Activated T-helper 2 cell treated with anti-CD3 and anti-CD28 coated beads, Interferon-gamma antibody, Interleukin-2, Interleukin-4, amounts not matched to agents 10 μg/mL and 5 μg/mL and 100 μg/mL, durations not matched to agents 14 hours and 24 hours and 36 hours (primary cell): ENCODE measurements at regions not wholly inside any gene's neighbourhood (a gene's known extent, or its start where the extent isn't known, plus 50 kb on each side); places are given as distances from the start of the nearest gene placed in this dataset.
"Not testable (repeated sequence)": the region's sequence is repeated elsewhere in the genome, so short reads cannot be mapped to it uniquely, and the experiment has no call there.

Source experiments
- DNase-seq: peaks from one replicate; pipeline ENCODE4 v3.0.0; 2021; ENCODE audit warnings: low spot score
- H3K27ac Mint-ChIP-seq: one replicate; pipeline ENCODE4 v1.8.0; 2021; ENCODE audit warnings: mixed read lengths
- H3K27me3 Mint-ChIP-seq: one replicate; pipeline ENCODE4 v1.8.0; 2021; ENCODE audit warnings: low read depth, mixed read lengths
- H3K36me3 Mint-ChIP-seq: one replicate; pipeline ENCODE4 v1.8.0; 2021; ENCODE audit warnings: low read depth, mixed read lengths
- H3K4me1 Mint-ChIP-seq: one replicate; pipeline ENCODE4 v1.8.0; 2021; ENCODE audit warnings: low read depth, mixed read lengths
- H3K4me3 Mint-ChIP-seq: one replicate; pipeline ENCODE4 v1.8.0; 2021; ENCODE audit warnings: low read depth, mild to moderate bottlenecking, moderate library complexity, mixed read lengths
- H3K9me3 Mint-ChIP-seq: one replicate; pipeline ENCODE4 v1.8.0; 2021; ENCODE audit warnings: mixed read lengths
- intact Hi-C: fragments of 100-400 bp; cut with micrococcal nuclease; formaldehyde crosslinking; loops from one replicate; pipeline ENCODE4 v1.15.1; 2023

DNA sequence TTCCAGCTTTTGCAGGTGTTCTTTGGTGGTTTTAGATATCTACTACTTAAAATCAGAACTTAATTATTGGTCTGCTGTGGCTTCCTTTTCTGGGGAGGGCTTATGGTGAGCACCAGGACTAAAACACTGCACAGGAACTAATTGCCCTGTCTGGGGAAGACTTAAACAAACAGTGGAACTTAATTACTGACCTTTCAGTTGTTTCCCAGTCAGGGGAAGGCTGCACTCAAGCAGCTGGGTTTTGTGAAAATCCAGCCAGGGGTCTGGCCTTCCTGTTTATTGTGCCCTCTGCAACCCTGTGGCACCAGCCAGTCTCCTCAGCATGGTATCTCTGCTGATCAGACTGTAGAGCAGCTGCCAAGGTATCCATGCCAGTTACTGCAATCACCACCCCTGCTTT lies 398.2 kb downstream of the ADCYAP1 start:
- peaks cover 28% of the 10 kb centered on the region for H3K9me3 Mint-ChIP-seq
- no peaks in the 10 kb centered on the region for H3K4me1 Mint-ChIP-seq
- H3K27ac Mint-ChIP-seq, result no peak overlapping the region
- no peak overlapping the region for H3K4me3 Mint-ChIP-seq
- DNase-seq, result no peak
- H3K27me3 Mint-ChIP-seq, result no peaks in the 10 kb centered on the region
- no peaks in the 10 kb centered on the region for H3K36me3 Mint-ChIP-seq
- intact Hi-C loops, result no loop called here

DNA sequence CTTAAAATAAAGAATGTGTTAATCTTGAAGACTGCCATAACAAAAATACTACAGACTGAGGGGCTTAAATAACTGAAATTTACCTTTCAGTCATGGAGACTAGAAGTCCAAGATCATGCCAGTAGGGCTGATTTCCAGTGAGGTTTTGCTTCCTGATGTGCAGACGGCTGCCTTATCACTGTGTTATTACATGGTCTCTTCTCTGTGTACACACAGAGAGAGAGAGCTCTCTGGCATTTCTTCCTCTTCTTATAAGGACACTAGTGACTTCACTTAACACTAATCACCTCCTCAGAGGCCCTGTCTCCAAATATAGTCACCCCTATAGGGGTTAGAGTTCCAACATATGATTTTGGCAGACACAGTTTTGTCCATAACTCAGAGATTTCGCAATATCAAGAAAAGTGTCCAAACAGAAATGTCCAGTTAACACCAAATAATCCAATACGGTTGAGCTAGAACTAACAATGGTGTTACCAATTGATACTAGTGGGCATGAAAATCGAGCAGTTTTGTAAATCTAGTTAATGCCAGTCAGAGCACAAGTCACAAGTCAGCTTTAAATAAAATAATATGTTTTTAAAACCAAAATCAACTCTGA lies 399.8 kb downstream of the ADCYAP1 start:
- H3K9me3 Mint-ChIP-seq, result peaks cover 30% of the 10 kb centered on the region
- no peaks in the 10 kb centered on the region for H3K27me3 Mint-ChIP-seq
- H3K27ac Mint-ChIP-seq, result no peak overlapping the region
- no peak overlapping the region for H3K4me3 Mint-ChIP-seq
- DNase-seq, result no peak
- no peaks in the 10 kb centered on the region for H3K4me1 Mint-ChIP-seq
- no peaks in the 10 kb centered on the region for H3K36me3 Mint-ChIP-seq
- intact Hi-C loops, result no loop called here

DNA sequence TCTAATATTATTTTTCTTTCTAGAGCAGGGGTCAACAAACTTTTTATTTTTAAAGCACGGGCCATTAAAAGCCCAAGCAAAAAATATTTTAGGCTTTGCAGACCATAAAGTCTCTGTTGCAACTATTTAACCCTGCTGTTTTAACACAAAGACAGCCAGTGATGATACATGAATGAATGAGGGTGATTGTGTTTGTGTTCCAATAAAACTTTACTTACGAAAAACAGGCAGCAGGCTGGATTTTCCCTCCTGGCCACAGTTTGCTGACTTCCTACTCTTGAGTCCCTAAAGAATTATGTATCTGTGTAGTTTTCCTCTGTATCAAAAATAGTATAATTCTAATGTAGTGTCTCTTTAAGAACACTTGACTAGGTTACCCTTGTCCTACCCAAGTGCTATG lies 402.0 kb downstream of the ADCYAP1 start:
- Mint-ChIP-seq H3K4me3 (no peak overlapping the region), H3K4me1 (no peaks in the 10 kb centered on the region), H3K27ac (no peak overlapping the region), H3K36me3 (no peaks in the 10 kb centered on the region), H3K9me3 (peaks cover 20% of the 10 kb centered on the region), H3K27me3 (no peaks in the 10 kb centered on the region)
- intact Hi-C loops, result no loop called here
- no peak for DNase-seq

DNA sequence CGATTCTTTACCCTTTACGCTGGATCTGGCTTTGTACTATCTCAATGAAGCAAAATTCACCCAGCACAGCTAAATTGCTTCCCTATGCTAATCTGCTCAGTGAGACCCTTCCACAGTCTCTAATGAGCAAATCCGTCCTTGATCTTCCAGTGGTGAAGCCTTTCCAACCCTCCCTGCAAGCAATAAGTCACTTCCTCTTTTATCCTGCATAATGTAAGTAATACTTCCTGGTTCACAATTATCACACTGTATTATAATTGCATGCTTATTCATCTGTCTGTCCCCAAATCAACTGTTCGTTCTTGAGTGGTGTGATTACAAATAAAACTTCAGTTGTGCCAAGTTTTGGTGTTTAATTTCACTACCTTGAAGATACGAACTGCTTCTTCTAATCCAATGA lies 404.0 kb downstream of the ADCYAP1 start:
- no peak overlapping the region for H3K4me3 Mint-ChIP-seq
- H3K4me1 Mint-ChIP-seq, result no peaks in the 10 kb centered on the region
- no peaks in the 10 kb centered on the region for H3K36me3 Mint-ChIP-seq
- H3K27ac Mint-ChIP-seq, result no peak overlapping the region
- no peaks in the 10 kb centered on the region for H3K27me3 Mint-ChIP-seq
- DNase-seq, result no peak
- intact Hi-C loops, result no loop called here
- H3K9me3 Mint-ChIP-seq, result peaks cover 15% of the 10 kb centered on the region

DNA sequence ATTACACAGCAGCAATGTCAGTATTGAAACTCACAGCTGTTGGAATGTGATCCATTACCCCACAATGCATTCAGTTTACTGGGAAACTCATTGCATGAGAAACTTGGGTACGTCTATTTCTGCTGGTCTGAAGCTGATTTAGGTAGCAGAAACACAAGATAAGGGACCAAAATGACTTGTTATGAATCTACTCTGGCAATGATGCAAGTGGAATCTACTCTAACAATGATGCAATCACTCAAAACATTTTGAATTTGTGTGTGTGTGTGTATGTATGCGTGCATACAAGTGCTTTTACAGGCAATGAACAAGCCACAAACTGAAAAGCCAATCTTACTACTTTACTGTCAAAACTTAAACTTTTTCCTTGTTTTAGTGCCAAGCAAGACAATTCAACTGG lies 406.7 kb downstream of the ADCYAP1 start:
- H3K36me3 Mint-ChIP-seq, result no peaks in the 10 kb centered on the region
- DNase-seq, result no peak
- H3K9me3 Mint-ChIP-seq, result peaks cover 12% of the 10 kb centered on the region
- no peaks in the 10 kb centered on the region for H3K4me1 Mint-ChIP-seq
- H3K27ac Mint-ChIP-seq, result no peak overlapping the region
- no peak overlapping the region for H3K4me3 Mint-ChIP-seq
- intact Hi-C loops, result no loop called here
- H3K27me3 Mint-ChIP-seq, result no peaks in the 10 kb centered on the region

DNA sequence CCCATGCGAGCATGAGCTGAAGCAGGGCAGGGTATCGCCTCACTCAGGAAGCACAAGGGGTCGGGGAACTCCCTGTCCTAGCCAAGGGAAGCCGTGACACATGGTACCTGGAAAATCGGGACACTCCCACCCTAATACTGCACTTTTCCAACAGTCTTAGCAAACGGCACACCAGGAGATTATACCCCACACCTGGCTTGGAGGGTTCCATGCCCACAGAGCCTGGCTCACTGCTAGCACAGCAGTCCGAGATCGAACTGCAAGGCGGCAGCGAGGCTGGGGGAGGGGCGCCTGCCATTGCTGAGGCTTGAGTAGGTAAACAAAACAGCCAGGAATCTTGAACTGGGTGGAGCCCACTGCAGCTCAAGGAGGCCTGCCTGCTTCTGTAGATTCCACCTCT lies 430.7 kb downstream of the ADCYAP1 start:
- peaks cover 52% of the 10 kb centered on the region for H3K9me3 Mint-ChIP-seq
- H3K36me3 Mint-ChIP-seq, H3K4me1 Mint-ChIP-seq, H3K27me3 Mint-ChIP-seq, DNase-seq, H3K4me3 Mint-ChIP-seq, intact Hi-C loops, H3K27ac Mint-ChIP-seq: not testable (repeated sequence)

DNA sequence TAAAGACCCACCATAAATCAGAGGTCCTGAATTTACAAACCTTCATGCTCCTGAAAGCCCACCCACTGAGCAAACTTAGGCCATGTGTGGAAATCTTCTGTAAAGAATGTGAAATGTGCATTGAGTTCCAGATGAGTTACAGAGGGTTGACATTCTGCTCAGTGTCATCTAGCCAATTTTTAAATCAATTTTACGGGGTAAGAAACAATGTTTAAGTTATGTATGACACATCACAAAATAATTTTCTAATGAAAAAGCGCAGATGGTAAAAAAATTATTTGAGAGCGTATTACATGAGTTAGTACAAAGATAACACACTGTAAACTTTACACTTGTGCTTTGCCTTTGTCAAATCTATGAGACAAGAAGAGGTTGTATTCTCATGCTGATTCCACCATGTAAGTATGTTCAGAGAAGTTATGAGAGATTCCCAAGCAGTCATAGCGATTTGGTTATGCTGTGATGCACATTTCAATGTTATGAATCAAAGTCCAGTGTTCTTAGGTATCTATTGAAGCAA lies 446.3 kb downstream of the ADCYAP1 start:
- Mint-ChIP-seq H3K27me3 (no peaks in the 10 kb centered on the region), H3K4me3 (no peak overlapping the region), H3K4me1 (no peaks in the 10 kb centered on the region), H3K9me3 (peaks cover 8% of the 10 kb centered on the region), H3K36me3 (no peaks in the 10 kb centered on the region), H3K27ac (no peak overlapping the region)
- intact Hi-C loops, result no loop called here
- DNase-seq, result no peak

DNA sequence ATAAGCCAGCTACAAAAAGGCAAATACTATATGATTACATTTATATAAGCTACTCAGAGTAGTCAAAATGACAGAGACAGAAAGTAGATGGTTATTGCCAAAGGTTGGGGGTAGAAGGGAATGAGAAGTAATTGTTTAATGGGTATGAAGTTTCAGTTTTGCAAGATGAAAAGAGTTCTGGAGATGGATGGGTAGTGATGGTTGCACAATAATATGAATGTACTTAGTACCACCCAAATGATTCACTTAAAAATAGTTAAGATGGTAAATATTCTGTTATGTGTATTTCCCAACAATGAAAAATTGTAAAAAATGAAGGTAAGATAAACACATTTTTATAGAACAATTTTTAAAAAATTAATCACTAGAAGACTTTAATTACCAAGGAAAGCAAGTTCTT lies 448.4 kb downstream of the ADCYAP1 start:
- no peak overlapping the region for H3K27ac Mint-ChIP-seq

DNA sequence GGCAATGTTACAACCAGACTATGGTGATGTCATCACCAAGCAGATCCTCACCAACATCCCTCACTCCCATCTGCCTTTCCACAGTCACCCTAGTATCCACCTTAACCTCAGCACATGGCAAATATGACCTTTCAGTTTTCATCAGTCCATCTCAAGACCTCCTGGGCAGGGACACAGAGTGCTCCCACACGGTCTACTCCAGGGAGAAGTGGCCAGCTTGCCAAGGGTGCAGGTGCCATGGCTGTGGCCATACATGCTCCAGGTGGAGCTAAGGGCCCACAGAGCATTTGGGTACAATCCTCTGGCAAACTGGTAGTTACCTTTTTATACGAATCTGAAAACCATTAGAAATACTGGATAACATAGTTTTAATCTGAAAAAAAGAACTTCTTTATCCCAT lies 453.1 kb downstream of the ADCYAP1 start:
- H3K4me1 Mint-ChIP-seq, result no peaks in the 10 kb centered on the region
- no peak overlapping the region for H3K4me3 Mint-ChIP-seq
- no peak for DNase-seq
- H3K27ac Mint-ChIP-seq, result no peak overlapping the region
- intact Hi-C loops, result no loop called here
- no peaks in the 10 kb centered on the region for H3K27me3 Mint-ChIP-seq
- H3K9me3 Mint-ChIP-seq, result peaks cover 7% of the 10 kb centered on the region
- no peaks in the 10 kb centered on the region for H3K36me3 Mint-ChIP-seq

More for the DNA sequence above, 448.4 kb downstream of the ADCYAP1 start:
- Mint-ChIP-seq H3K9me3 (peaks cover 8% of the 10 kb centered on the region), H3K4me1 (no peaks in the 10 kb centered on the region), H3K27me3 (no peaks in the 10 kb centered on the region), H3K36me3 (no peaks in the 10 kb centered on the region), H3K4me3 (no peak overlapping the region)
- intact Hi-C loops, result no loop called here
- DNase-seq, result no peak

DNA sequence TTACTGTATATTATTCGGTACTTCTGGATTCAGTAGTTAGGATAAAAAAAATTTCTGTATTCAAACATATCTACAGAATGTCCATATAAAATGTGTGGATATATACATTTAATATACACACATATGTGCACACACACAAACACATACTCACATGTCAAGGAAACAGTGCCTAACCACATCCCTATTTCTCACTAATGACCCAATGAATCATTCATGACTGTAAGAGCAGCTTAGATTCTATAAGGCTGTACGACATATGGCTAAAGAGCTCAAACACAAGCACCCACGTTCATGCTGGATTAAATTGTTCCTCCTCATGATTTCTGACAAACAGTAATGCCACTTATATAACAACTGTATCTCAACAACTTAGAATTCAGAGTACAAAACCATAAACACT lies 457.3 kb downstream of the ADCYAP1 start:
- H3K36me3 Mint-ChIP-seq, result no peaks in the 10 kb centered on the region
- DNase-seq, result no peak
- no peaks in the 10 kb centered on the region for H3K4me1 Mint-ChIP-seq
- H3K27me3 Mint-ChIP-seq, result no peaks in the 10 kb centered on the region
- H3K27ac Mint-ChIP-seq, result no peak overlapping the region
- no peak overlapping the region for H3K4me3 Mint-ChIP-seq
- peaks cover 15% of the 10 kb centered on the region for H3K9me3 Mint-ChIP-seq
- intact Hi-C loops, result no loop called here

DNA sequence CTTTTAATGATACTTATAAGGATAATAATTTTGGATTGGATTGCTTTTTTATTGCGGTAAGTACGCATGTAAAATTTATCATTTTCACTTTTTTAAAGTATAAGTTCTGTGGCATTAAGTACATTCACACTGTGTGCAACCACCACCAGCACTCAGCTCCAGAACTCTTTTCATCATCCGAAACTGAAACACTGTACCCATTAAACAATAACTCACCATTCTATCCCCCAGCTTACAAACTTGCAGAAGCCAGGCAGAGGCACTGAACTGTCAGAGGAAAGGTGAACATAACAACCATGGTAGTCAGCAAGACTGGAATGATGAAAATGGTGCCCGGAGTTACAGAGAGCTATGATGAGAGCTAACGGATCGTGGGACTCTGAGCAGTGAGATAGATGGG lies 465.9 kb downstream of the ADCYAP1 start:
- Mint-ChIP-seq H3K36me3 (no peaks in the 10 kb centered on the region), H3K9me3 (peaks cover 8% of the 10 kb centered on the region), H3K4me1 (no peaks in the 10 kb centered on the region), H3K4me3 (no peak overlapping the region), H3K27ac (no peak overlapping the region), H3K27me3 (no peaks in the 10 kb centered on the region)
- no peak for DNase-seq
- intact Hi-C loops, result no loop called here

DNA sequence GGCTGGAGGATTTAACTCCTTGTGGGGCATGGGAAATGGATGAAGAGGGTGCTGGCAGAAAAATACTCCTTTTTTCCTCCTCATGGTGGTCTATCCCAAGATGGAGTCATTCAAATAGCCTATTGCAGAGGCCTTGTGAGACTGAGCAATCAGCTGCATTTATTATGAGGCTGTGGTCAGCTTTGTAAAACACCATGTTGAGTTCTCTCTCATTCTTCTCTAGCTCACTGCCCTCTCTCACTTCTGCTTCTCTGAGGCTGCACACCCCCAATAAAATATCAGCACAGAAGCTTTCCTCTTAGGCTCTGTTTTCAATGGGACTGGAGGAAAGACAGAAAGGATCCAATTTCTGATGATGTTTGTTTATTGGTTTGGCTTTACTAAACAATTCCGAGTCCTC lies 467.1 kb downstream of the ADCYAP1 start:
- Mint-ChIP-seq H3K4me3 (no peak overlapping the region), H3K27ac (no peak overlapping the region), H3K27me3 (no peaks in the 10 kb centered on the region), H3K36me3 (no peaks in the 10 kb centered on the region), H3K4me1 (no peaks in the 10 kb centered on the region), H3K9me3 (peaks cover 8% of the 10 kb centered on the region)
- DNase-seq, result no peak
- intact Hi-C loops, result no loop called here

DNA sequence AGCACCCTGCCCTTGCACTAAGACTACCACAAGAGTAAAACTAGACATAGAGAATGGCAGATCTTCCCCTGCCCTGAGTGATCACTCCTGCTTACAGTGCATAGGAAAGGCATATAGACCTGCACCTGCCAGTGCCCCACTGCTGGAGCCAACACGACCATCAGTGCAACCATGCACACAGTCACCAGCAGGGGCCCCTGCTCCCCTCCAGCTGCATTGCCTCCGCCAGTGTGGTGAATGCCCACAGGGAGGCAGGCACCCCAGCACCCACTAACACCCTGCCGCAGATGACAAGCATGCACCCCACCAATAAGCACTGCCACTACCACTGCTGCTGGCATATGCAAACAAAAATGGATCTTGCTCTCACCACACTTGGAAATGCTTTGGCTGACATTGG lies 478.8 kb downstream of the ADCYAP1 start:
- Mint-ChIP-seq H3K36me3 (no peaks in the 10 kb centered on the region), H3K4me3 (no peak overlapping the region), H3K9me3 (peaks cover 42% of the 10 kb centered on the region), H3K4me1 (no peaks in the 10 kb centered on the region), H3K27ac (no peak overlapping the region), H3K27me3 (no peaks in the 10 kb centered on the region)
- intact Hi-C loops, result no loop called here
- no peak for DNase-seq

DNA sequence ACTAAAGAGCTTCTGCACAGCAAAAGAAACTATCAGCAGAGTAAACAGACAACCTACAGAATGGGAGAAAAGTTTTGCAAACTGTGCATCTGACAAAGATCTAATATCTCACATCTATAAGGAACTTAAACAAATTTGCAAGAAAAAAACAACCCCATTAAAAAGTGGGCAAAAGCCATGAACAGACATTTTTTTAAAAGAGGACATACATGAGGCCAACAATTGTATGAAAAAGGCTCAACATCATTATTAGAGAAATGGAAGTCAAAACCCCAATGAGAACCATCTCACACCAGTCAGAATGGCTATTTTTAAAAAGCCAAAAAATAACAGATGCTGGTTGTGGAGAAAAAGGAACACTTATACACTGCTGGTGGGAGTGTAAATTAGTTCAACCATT lies 483.8 kb downstream of the ADCYAP1 start:
- H3K27me3 Mint-ChIP-seq, H3K4me1 Mint-ChIP-seq, intact Hi-C loops, H3K4me3 Mint-ChIP-seq, DNase-seq, H3K36me3 Mint-ChIP-seq, H3K27ac Mint-ChIP-seq: not testable (repeated sequence)
- H3K9me3 Mint-ChIP-seq, result peaks cover 49% of the 10 kb centered on the region
